MM.1S (cell line): ENCODE measurements at regions not wholly inside any gene's neighbourhood (a gene's known extent, or its start where the extent isn't known, plus 50 kb on each side); places are given as distances from the start of the nearest gene placed in this dataset.
"Not testable (repeated sequence)": the region's sequence is repeated elsewhere in the genome, so short reads cannot be mapped to it uniquely, and the experiment has no call there.

Source experiments
- DNase-seq: peaks from one replicate; pipeline ENCODE4 v3.0.0-alpha.2; 2015
- H2AFZ ChIP-seq: fragments of 300-600 bp; sonication (generic); 2 replicates; pipeline ENCODE4 v1.6.0; 2016; ENCODE audit warnings: antibody characterized with exemption, low read length
- H3F3A ChIP-seq: fragments of 300-600 bp; sonication (generic); 2 replicates; pipeline ENCODE4 v1.6.1; 2016; ENCODE audit warnings: mild to moderate bottlenecking, antibody characterized with exemption, low read length, moderate library complexity, mixed read lengths; ENCODE audit not compliant: insufficient read depth
- H3K27ac ChIP-seq: fragments of 300-600 bp; sonication (generic); 2 replicates; pipeline ENCODE4 v1.5.1; 2016; ENCODE audit warnings: mild to moderate bottlenecking, low read length
- H3K27me3 ChIP-seq: fragments of 300-600 bp; sonication (generic); replicated peaks from 2 replicates; pipeline ENCODE4 v1.6.0; 2016; ENCODE audit warnings: low read length; ENCODE audit not compliant: insufficient read depth
- H3K36me3 ChIP-seq: fragments of 300-600 bp; sonication (generic); replicated peaks from 2 replicates; pipeline ENCODE4 v1.6.1; 2016; ENCODE audit warnings: mild to moderate bottlenecking, low read length, mixed read lengths; ENCODE audit not compliant: insufficient read depth
- H3K4me1 ChIP-seq: fragments of 300-600 bp; sonication (generic); 2 replicates; pipeline ENCODE4 v1.6.1; 2016; ENCODE audit warnings: low read length, mixed read lengths
- H3K4me2 ChIP-seq: fragments of 300-600 bp; sonication (generic); 2 replicates; pipeline ENCODE4 v1.6.0; 2016; ENCODE audit warnings: low read depth, low read length
- H3K4me3 ChIP-seq: fragments of 300-600 bp; sonication (generic); 2 replicates; pipeline ENCODE4 v1.5.1; 2016; ENCODE audit warnings: low read length, mixed read lengths
- H3K79me2 ChIP-seq: fragments of 300-600 bp; sonication (generic); 2 replicates; pipeline ENCODE4 v1.6.1; 2016; ENCODE audit warnings: mixed run types, low read length, mixed read lengths
- H3K9ac ChIP-seq: fragments of 300-600 bp; sonication (generic); 2 replicates; pipeline ENCODE4 v1.6.1; 2016; ENCODE audit warnings: low read length, mixed read lengths
- H3K9me2 ChIP-seq: fragments of 300-600 bp; sonication (generic); replicated peaks from 2 replicates; pipeline ENCODE4 v1.6.1; 2016; ENCODE audit warnings: mild to moderate bottlenecking, low read length, mixed read lengths; ENCODE audit not compliant: insufficient read depth
- H3K9me3 ChIP-seq: fragments of 300-600 bp; sonication (generic); replicated peaks from 2 replicates; pipeline ENCODE4 v1.6.1; 2016; ENCODE audit warnings: mild to moderate bottlenecking, low read length, mixed read lengths; ENCODE audit not compliant: insufficient read depth
- H4K20me1 ChIP-seq: fragments of 300-600 bp; sonication (generic); 2 replicates; pipeline ENCODE4 v1.6.1; 2016; ENCODE audit warnings: mild to moderate bottlenecking, low read length, moderate library complexity, mixed read lengths; ENCODE audit not compliant: insufficient read depth
- CTCF ChIP-seq: fragments of 300-600 bp; sonication (generic); IDR thresholded peaks from 2 replicates; pipeline ENCODE4 v1.5.1; 2016; ENCODE audit warnings: antibody characterized with exemption, low read length, mixed read lengths
- EZH2 ChIP-seq: fragments of 300-600 bp; sonication (generic); optimal IDR thresholded peaks from 2 replicates; pipeline ENCODE3; 2017; ENCODE audit warnings: low read depth, mild to moderate bottlenecking, antibody characterized with exemption, low read length, mixed read lengths
- EZH2phosphoT487 ChIP-seq: fragments of 300-600 bp; sonication (generic); IDR thresholded peaks from 2 replicates; pipeline ENCODE4 v1.6.1; 2018; ENCODE audit warnings: antibody characterized with exemption, low read length

DNA sequence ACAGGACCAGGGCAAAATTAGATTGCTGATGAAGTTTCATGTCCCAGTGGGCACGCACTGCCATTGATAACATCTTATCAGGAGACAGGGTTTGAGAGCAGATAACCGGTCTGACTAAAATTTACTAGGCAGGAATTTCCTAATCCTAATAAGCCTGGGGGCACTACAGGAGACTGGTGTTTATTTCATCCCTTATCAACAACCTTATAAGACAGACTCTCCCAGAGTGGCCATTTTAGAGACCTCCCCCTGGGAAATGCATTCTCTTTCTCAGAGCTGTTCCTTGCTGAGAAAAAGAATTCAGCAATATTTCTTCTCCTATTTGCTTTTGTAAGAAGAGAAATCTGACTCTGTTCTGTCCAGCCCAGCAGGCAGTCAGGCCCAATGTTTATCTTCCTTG is 423.4 kb upstream of the IMPG1 start:
- Histone ChIP-seq H3K79me2 (no peaks in the 10 kb centered on the region), H3F3A (no peaks in the 10 kb centered on the region), H2AFZ (no peak overlapping the region), H3K9me3 (no peaks in the 10 kb centered on the region), H3K4me3 (no peak overlapping the region), H3K9ac (no peak overlapping the region), H3K36me3 (no peaks in the 10 kb centered on the region), H3K27ac (no peak overlapping the region), H3K4me1 (no peaks in the 10 kb centered on the region), H3K4me2 (no peak overlapping the region), H3K27me3 (no peaks in the 10 kb centered on the region), H3K9me2 (no peaks in the 10 kb centered on the region), H4K20me1 (no peaks in the 10 kb centered on the region)
- no peak for TF ChIP-seq EZH2
- no peak for DNase-seq

DNA sequence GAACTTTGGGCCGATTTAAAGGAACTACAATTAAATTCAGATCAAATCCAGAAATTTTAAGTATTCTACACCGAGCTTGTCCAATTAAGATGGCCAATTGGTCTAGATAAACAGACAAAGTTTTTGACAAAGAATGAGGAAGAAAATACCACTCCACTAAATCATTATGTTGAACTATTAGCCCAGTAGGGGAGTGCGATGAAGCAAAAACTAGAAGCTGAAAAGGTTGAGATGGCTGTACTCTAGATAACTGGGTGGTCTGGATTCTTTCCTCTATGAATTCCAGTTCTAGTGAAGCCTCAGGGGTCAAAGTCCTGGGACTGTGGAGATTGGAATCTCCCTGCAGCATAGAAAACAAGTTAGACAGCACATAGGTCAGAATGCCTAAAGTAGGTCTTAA is 418.9 kb upstream of the IMPG1 start:
- not testable (repeated sequence) for H3K9me3 ChIP-seq, H3K27ac ChIP-seq, H3K79me2 ChIP-seq, H3K27me3 ChIP-seq, H2AFZ ChIP-seq, H3K4me2 ChIP-seq, H3K9ac ChIP-seq, H3K4me3 ChIP-seq, H3K4me1 ChIP-seq, H4K20me1 ChIP-seq, H3K9me2 ChIP-seq, H3F3A ChIP-seq, DNase-seq, H3K36me3 ChIP-seq

GRCh38 chr6:76490456-76490855 is 418.0 kb upstream of the IMPG1 start:
- Histone ChIP-seq H4K20me1 (no peaks in the 10 kb centered on the region), H3K9ac (no peak overlapping the region), H2AFZ (no peak overlapping the region), H3K36me3 (no peaks in the 10 kb centered on the region), H3K4me3 (no peak overlapping the region), H3K9me3 (no peaks in the 10 kb centered on the region), H3K27me3 (no peaks in the 10 kb centered on the region), H3K27ac (no peak overlapping the region), H3K9me2 (no peaks in the 10 kb centered on the region), H3F3A (no peaks in the 10 kb centered on the region), H3K4me2 (no peak overlapping the region), H3K4me1 (no peaks in the 10 kb centered on the region), H3K79me2 (no peaks in the 10 kb centered on the region)
- no peak for DNase-seq
- TF ChIP-seq EZH2 (no peak), CTCF (no peak), EZH2phosphoT487 (no peak)

GRCh38 chr6:76481101-76481500 is 408.6 kb upstream of the IMPG1 start:
- TF ChIP-seq EZH2: no peak
- no peak for TF ChIP-seq CTCF
- no peak for TF ChIP-seq EZH2phosphoT487
- no peaks in the 10 kb centered on the region for H4K20me1 ChIP-seq
- H3K79me2 ChIP-seq: no peaks in the 10 kb centered on the region
- H3K4me2 ChIP-seq: no peak overlapping the region
- H3K27me3 ChIP-seq: no peaks in the 10 kb centered on the region
- no peak overlapping the region for H3K4me3 ChIP-seq
- H3F3A ChIP-seq: no peaks in the 10 kb centered on the region
- no peaks in the 10 kb centered on the region for H3K9me2 ChIP-seq
- no peak for DNase-seq
- no peaks in the 10 kb centered on the region for H3K4me1 ChIP-seq
- no peak overlapping the region for H3K27ac ChIP-seq
- H2AFZ ChIP-seq: no peak overlapping the region
- H3K9ac ChIP-seq: no peak overlapping the region
- H3K9me3 ChIP-seq: no peaks in the 10 kb centered on the region
- no peaks in the 10 kb centered on the region for H3K36me3 ChIP-seq
